Liver (tissue), 8 donors: ENCODE measurements at regions not wholly inside any gene's neighbourhood (a gene's known extent, or its start where the extent isn't known, plus 50 kb on each side); places are given as distances from the start of the nearest gene placed in this dataset.

Experiments
- DNase-seq: peaks from one replicate; pipeline ENCODE4 v3.0.0-alpha.2; 2017; ENCODE audit warnings: low spot score
- H3K27ac ChIP-seq, 2 donors: one replicate each; pipeline ENCODE4 v1.7.0; 2013; ENCODE audit warnings: inconsistent platforms in 2 of 2, low read length in 2 of 2, control low read depth in 1 of 2, low read depth in 1 of 2, mild to moderate bottlenecking in 1 of 2
- H3K27me3 ChIP-seq, 4 donors: one replicate each; pipeline versions ENCODE4 v1.6.1 to v1.7.0; 2013; ENCODE audit warnings: low read length in 3 of 4, inconsistent platforms in 1 of 4, mild to moderate bottlenecking in 1 of 4, moderate library complexity in 1 of 4; ENCODE audit not compliant: control insufficient read depth in 4 of 4, insufficient read depth in 4 of 4
- H3K36me3 ChIP-seq, 4 donors: one replicate each; pipeline versions ENCODE4 v1.6.1 to v1.7.0; 2013; ENCODE audit warnings: low read length in 3 of 4, mild to moderate bottlenecking in 3 of 4, low read depth in 1 of 4, moderate library complexity in 1 of 4; ENCODE audit not compliant: control insufficient read depth in 4 of 4, insufficient read depth in 3 of 4
- H3K4me1 ChIP-seq, 4 donors: one replicate each; pipeline versions ENCODE4 v1.6.1 to v1.7.0; 2013; ENCODE audit warnings: low read length in 3 of 4, mild to moderate bottlenecking in 3 of 4, moderate library complexity in 1 of 4; ENCODE audit not compliant: control insufficient read depth in 4 of 4, insufficient read depth in 4 of 4
- H3K4me3 ChIP-seq, 3 donors: one replicate each; pipeline versions ENCODE4 v1.6.1 to v1.7.0; 2013; ENCODE audit warnings: low read length in 3 of 3, control low read depth in 1 of 3, low read depth in 1 of 3, mild to moderate bottlenecking in 1 of 3
- H3K9ac ChIP-seq, 2 donors: one replicate each; pipeline ENCODE4 v1.7.0; 2013; ENCODE audit warnings: low read length in 2 of 2, mild to moderate bottlenecking in 2 of 2, moderate library complexity in 2 of 2, control low read depth in 1 of 2, low read depth in 1 of 2
- H3K9me3 ChIP-seq, 4 donors: one replicate each; pipeline versions ENCODE4 v1.6.1 to v1.7.0; 2013; ENCODE audit warnings: low read length in 3 of 4; ENCODE audit not compliant: control insufficient read depth in 4 of 4
- ATF3 ChIP-seq: IDR thresholded peaks from 2 replicates; pipeline ENCODE4 v1.6.1; 2016; ENCODE audit warnings: antibody characterized with exemption
- CTCF ChIP-seq: fragments of 150-350 bp; IDR thresholded peaks from 2 replicates; pipeline ENCODE4 v1.5.1; 2017; ENCODE audit warnings: improper control_type of control experiment, low read depth, low read length; ENCODE audit not compliant: missing input control
- EGR1 ChIP-seq, 2 donors: IDR thresholded peaks; 2 replicates each; pipeline ENCODE4 v1.6.1; 2016 to 2018; ENCODE audit warnings: antibody characterized with exemption in 2 of 2, low read depth in 2 of 2
- FOXA2 ChIP-seq: IDR thresholded peaks from 2 replicates; pipeline ENCODE4 v1.6.1; 2016; ENCODE audit warnings: antibody characterized with exemption
- GABPA ChIP-seq, 2 donors: IDR thresholded peaks in 1 of 2; conservative IDR thresholded peaks in 1 of 2; 2 replicates each; pipeline ENCODE4 v1.6.1; 2016; ENCODE audit warnings: antibody characterized with exemption in 2 of 2, mild to moderate bottlenecking in 1 of 2, moderate library complexity in 1 of 2
- HNF4A ChIP-seq, 2 donors: conservative IDR thresholded peaks; 2 replicates each; pipeline ENCODE4 v1.6.1; 2016; ENCODE audit warnings: antibody characterized with exemption in 2 of 2, mild to moderate bottlenecking in 2 of 2
- HNF4G ChIP-seq: IDR thresholded peaks from 2 replicates; pipeline ENCODE4 v1.6.1; 2016; ENCODE audit warnings: antibody characterized with exemption
- JUND ChIP-seq, 2 donors: IDR thresholded peaks; 2 replicates each; pipeline ENCODE4 v1.6.1; 2016; ENCODE audit warnings: antibody characterized with exemption in 2 of 2
- RAD21 ChIP-seq, 2 donors: IDR thresholded peaks; 2 replicates each; pipeline ENCODE4 v1.6.1; 2016; ENCODE audit warnings: antibody characterized with exemption in 2 of 2, mild to moderate bottlenecking in 2 of 2
- REST ChIP-seq: IDR thresholded peaks from 2 replicates; pipeline ENCODE4 v1.6.1; 2016; ENCODE audit warnings: antibody characterized with exemption, mild to moderate bottlenecking
- RXRA ChIP-seq, 2 donors: IDR thresholded peaks; 2 replicates each; pipeline ENCODE4 v1.6.1; 2017 to 2018; ENCODE audit warnings: antibody characterized with exemption in 2 of 2, mild to moderate bottlenecking in 1 of 2
- SP1 ChIP-seq: IDR thresholded peaks from 2 replicates; pipeline ENCODE4 v1.6.1; 2018; ENCODE audit warnings: antibody characterized with exemption, mild to moderate bottlenecking
- TAF1 ChIP-seq: conservative IDR thresholded peaks from 2 replicates; pipeline ENCODE4 v1.6.1; 2016; ENCODE audit warnings: antibody characterized with exemption, mild to moderate bottlenecking
- YY1 ChIP-seq: IDR thresholded peaks from 2 replicates; pipeline ENCODE4 v1.6.1; 2016; ENCODE audit warnings: antibody characterized with exemption, mild to moderate bottlenecking
- WGBS: extraction: QIAGEN DNeasy Blood & Tissue Kit; methylation state at CpG from one replicate; pipeline ENCODE4 v1.1.7; 2013; 5-methylcytosine and 5-hydroxymethylcytosine counted together
- TF ChIP-seq, protein P1 (sequence below): IDR thresholded peaks from 2 replicates; pipeline ENCODE4 v1.6.1; 2016; ENCODE audit warnings: antibody characterized with exemption
- donor health status: healthy.
- donor health status: healthy.
- donor health status: healthy.
- donor health status: healthy.
- donor health status: healthy.

DNA sequence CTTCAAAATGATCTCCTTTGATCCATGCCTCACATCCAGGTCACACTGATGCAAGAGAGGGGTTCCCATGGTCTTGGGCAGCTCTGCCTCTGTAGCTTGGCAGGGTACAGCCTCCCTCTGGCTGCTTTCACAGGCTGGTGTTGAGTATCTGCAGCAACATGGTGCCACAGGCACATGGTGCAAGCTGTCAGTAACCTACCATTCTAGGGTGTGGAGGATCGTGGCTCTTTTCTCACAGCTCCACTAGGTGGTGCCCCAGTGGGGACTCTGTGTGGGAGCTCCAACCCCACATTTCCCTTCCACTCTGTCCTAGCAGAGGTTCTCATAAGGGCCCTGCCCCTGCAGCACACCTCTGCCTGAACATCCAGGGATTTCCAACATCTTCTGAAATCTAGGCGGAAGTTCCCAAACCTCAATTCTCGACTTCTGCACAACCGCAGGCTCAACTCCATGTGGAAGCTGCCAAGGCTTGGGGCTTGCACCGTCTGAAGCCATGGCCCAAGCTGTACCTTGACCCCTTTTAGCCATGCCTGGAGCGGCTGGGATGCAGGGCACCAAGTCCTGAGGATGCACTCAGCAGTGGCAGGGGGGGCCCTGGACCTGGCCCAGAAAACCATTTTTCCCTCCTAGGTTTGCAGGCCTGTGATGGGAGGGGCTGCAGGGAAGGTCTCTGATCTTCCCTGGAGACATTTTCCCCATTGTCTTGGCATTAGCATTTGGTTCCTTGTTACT is 137.8 kb upstream of the NUDT6 start (continued):
- TF ChIP-seq HNF4A (conservative IDR thresholded peaks at IDR 0.05) (no peak), EGR1 (IDR thresholded peaks at IDR 0.05; ENCODE audit: low read depth in 2 of 2) (no peak), GABPA (IDR thresholded peaks at IDR 0.05 in 1 of 2, conservative IDR thresholded peaks at IDR 0.05 in 1 of 2) (no peak)

DNA sequence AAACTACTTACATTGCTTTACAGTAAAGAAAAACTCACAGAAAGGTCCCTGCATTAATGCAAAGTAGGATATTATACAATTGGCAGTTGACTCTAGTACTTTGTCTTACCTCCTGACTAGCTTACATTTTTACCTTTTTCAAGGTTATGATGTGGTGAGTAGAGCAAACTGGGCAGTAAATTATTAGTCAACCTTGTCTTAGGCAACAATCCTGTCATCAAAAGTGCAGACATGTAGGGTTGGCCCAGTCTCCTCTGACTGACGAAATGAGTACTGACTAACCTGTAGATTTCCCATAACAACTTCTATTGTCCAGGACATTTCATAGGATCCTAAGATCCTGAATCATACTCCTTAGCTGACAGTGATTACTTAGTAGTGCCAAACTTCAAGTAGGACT is 142.0 kb upstream of the NUDT6 start:
- Histone ChIP-seq H3K36me3 (no peaks in the 10 kb centered on the region), H3K9ac (no peak overlapping the region), H3K27ac (no peak overlapping the region), H3K4me1 (peaks cover 0 to 6% (median 0%) of the 10 kb centered on the region in 4 donors), H3K27me3 (no peaks in the 10 kb centered on the region), H3K9me3 (no peaks in the 10 kb centered on the region), H3K4me3 (no peak overlapping the region)
- DNase-seq, result no peak
- 44% methylated on average over 1 of the region's 1 CpG for WGBS
- TF ChIP-seq RAD21 (IDR thresholded peaks at IDR 0.05) (peak in 1 of 2 donors; percentile 10), EGR1 (IDR thresholded peaks at IDR 0.05; ENCODE audit: low read depth in 2 of 2) (no peak), YY1 (peak; percentile 12), REST (no peak), HNF4A (conservative IDR thresholded peaks at IDR 0.05) (peak; percentile 58 to 62), CTCF (no peak), SP1 (peak; percentile 56), FOXA2 (no peak), RXRA (IDR thresholded peaks at IDR 0.05) (peak; percentile 47 to 54), JUND (IDR thresholded peaks at IDR 0.05) (peak in 1 of 2 donors; percentile 60), ATF3 (peak; percentile 80)
- TF ChIP-seq, protein P1, sequence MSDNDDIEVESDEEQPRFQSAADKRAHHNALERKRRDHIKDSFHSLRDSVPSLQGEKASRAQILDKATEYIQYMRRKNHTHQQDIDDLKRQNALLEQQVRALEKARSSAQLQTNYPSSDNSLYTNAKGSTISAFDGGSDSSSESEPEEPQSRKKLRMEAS, result no peak

DNA sequence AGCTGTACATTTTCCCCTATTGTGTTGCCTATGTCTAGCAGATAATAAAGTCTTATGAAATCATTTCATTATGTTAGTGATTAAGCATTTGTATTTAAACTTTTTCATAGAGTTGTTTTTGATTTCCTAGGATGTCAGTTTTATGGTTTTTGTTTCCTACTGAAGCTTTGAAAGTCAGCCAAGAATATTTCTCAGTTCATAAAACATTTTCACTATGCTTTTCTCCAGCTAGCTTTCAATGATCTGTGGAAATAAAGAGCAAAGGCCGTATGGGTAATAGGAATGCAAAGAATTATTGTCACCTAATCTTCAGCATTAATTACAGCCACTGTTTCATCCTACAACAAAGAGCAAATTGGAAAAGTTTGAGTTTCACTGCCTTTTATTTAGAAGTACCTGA is 145.7 kb upstream of the NUDT6 start:
- DNase-seq, result no peak
- H3K9me3 ChIP-seq, result no peaks in the 10 kb centered on the region
- H3K4me1 ChIP-seq, result peaks cover 0 to 6% (median 0%) of the 10 kb centered on the region in 4 donors
- H3K27me3 ChIP-seq, result no peaks in the 10 kb centered on the region
- no peak overlapping the region for H3K9ac ChIP-seq
- TF ChIP-seq HNF4G (no peak), EGR1 (IDR thresholded peaks at IDR 0.05; ENCODE audit: low read depth in 2 of 2) (no peak), TAF1 (no peak)
- no peak overlapping the region for H3K27ac ChIP-seq
- H3K36me3 ChIP-seq, result no peaks in the 10 kb centered on the region
- 76% methylated on average over 1 of the region's 1 CpG for WGBS
- no peak overlapping the region for H3K4me3 ChIP-seq
